Nephron (organoid): ENCODE measurements at regions not wholly inside any gene's neighbourhood (a gene's known extent, or its start where the extent isn't known, plus 50 kb on each side); places are given as distances from the start of the nearest gene placed in this dataset.

ENCODE experiments used
- H3K27ac Mint-ChIP-seq, 3 experiments: 2 replicates each; pipeline ENCODE4 v1.8.0; 2020; ENCODE audit warnings: mixed read lengths in 3 of 3, mild to moderate bottlenecking in 2 of 3, moderate library complexity in 1 of 3
- H3K27me3 Mint-ChIP-seq: 2 replicates; pipeline ENCODE4 v1.8.0; 2021; ENCODE audit warnings: low read depth, mild to moderate bottlenecking, moderate library complexity, mixed read lengths
- H3K36me3 Mint-ChIP-seq: 2 replicates; pipeline ENCODE4 v1.8.0; 2020; ENCODE audit warnings: low read depth, mixed read lengths
- H3K4me1 Mint-ChIP-seq: 2 replicates; pipeline ENCODE4 v1.8.0; 2020; ENCODE audit warnings: mixed read lengths
- H3K4me3 Mint-ChIP-seq, 3 experiments: 2 replicates each; pipeline ENCODE4 v1.8.0; 2020; ENCODE audit warnings: mild to moderate bottlenecking in 3 of 3, mixed read lengths in 3 of 3, moderate library complexity in 2 of 3
- H3K9me3 Mint-ChIP-seq: 2 replicates; pipeline ENCODE4 v1.8.0; 2020; ENCODE audit warnings: mixed read lengths
- CTCF ChIP-seq, 3 experiments: fragments of 200-600 bp; sonication (generic); IDR thresholded peaks; one replicate each; pipeline ENCODE4 v1.5.0; 2021; ENCODE audit warnings: antibody characterized with exemption in 3 of 3; ENCODE audit not compliant: unreplicated experiment in 3 of 3

- Mint-ChIP-seq H3K27ac (peak overlapping the region; percentile 82 to 95 (median 88)), H3K4me1 (peaks cover 53% of the 10 kb centered on the region), H3K27me3 (peaks cover 9% of the 10 kb centered on the region), H3K9me3 (peaks cover 4% of the 10 kb centered on the region), H3K4me3 (no peak overlapping the region), H3K36me3 (peaks cover 19% of the 10 kb centered on the region)
- TF ChIP-seq CTCF (IDR thresholded peaks at IDR 0.05; ENCODE audit: unreplicated experiment in 3 of 3) = no peak
Observed at GRCh38 chr4:3385711-3386420, 55.9 kb upstream of the HGFAC start.

- peaks cover 53% of the 10 kb centered on the region for H3K4me1 Mint-ChIP-seq
- H3K9me3 Mint-ChIP-seq = no peaks in the 10 kb centered on the region
- H3K27ac Mint-ChIP-seq = peak overlapping the region; percentile 82 to 95 (median 88)
- H3K36me3 Mint-ChIP-seq = peaks cover 12% of the 10 kb centered on the region
- no peak for TF ChIP-seq CTCF (IDR thresholded peaks at IDR 0.05; ENCODE audit: unreplicated experiment in 3 of 3)
- H3K4me3 Mint-ChIP-seq = peak overlapping the region in 1 of 3 experiments; percentile 61
- peaks cover 9% of the 10 kb centered on the region for H3K27me3 Mint-ChIP-seq
Observed at GRCh38 chr4:3386526-3386925, 55.2 kb upstream of the HGFAC start.

- no peak for TF ChIP-seq CTCF (IDR thresholded peaks at IDR 0.05; ENCODE audit: unreplicated experiment in 3 of 3)
- peaks cover 9% of the 10 kb centered on the region for H3K27me3 Mint-ChIP-seq
- H3K4me1 Mint-ChIP-seq = peaks cover 58% of the 10 kb centered on the region
- H3K9me3 Mint-ChIP-seq = no peaks in the 10 kb centered on the region
- H3K4me3 Mint-ChIP-seq = peak overlapping the region; percentile 53 to 65 (median 57)
- peak overlapping the region; percentile 82 to 95 (median 88) for H3K27ac Mint-ChIP-seq
- peaks cover 5% of the 10 kb centered on the region for H3K36me3 Mint-ChIP-seq
Observed at GRCh38 chr4:3387154-3387942, 54.4 kb upstream of the HGFAC start.

GRCh38 chr4:3387943-3388361 lies 53.8 kb upstream of the HGFAC start:
- H3K27ac Mint-ChIP-seq = peak overlapping the region; percentile 82 to 95 (median 88)
- no peak for TF ChIP-seq CTCF (IDR thresholded peaks at IDR 0.05; ENCODE audit: unreplicated experiment in 3 of 3)
- no peaks in the 10 kb centered on the region for H3K9me3 Mint-ChIP-seq
- no peaks in the 10 kb centered on the region for H3K36me3 Mint-ChIP-seq
- peak overlapping the region; percentile 53 to 65 (median 57) for H3K4me3 Mint-ChIP-seq
- H3K4me1 Mint-ChIP-seq = peaks cover 64% of the 10 kb centered on the region
- peaks cover 9% of the 10 kb centered on the region for H3K27me3 Mint-ChIP-seq

GRCh38 chr4:3388471-3389232 lies 53.1 kb upstream of the HGFAC start:
- H3K4me3 Mint-ChIP-seq = peak overlapping the region; percentile 59 to 66 (median 65)
- H3K36me3 Mint-ChIP-seq = no peaks in the 10 kb centered on the region
- peaks cover 64% of the 10 kb centered on the region for H3K4me1 Mint-ChIP-seq
- TF ChIP-seq CTCF (IDR thresholded peaks at IDR 0.05; ENCODE audit: unreplicated experiment in 3 of 3) = no peak
- H3K9me3 Mint-ChIP-seq = no peaks in the 10 kb centered on the region
- peak overlapping the region; percentile 94 to 97 (median 95) for H3K27ac Mint-ChIP-seq
- peaks cover 9% of the 10 kb centered on the region for H3K27me3 Mint-ChIP-seq
